WTC11 (cell line): ENCODE measurements at regions not wholly inside any gene's neighbourhood (a gene's known extent, or its start where the extent isn't known, plus 50 kb on each side); places are given as distances from the start of the nearest gene placed in this dataset.

Source experiments
- AFF4 ChIP-seq: sonication (generic); formaldehyde crosslinking; IDR thresholded peaks from 2 replicates; pipeline ENCODE4 v1.8.1; 2023; ENCODE audit warnings: mild to moderate bottlenecking, missing genetic modification reagents, borderline replicate concordance
- ESRRA ChIP-seq: sonication (generic); formaldehyde crosslinking; IDR thresholded peaks from 2 replicates; pipeline ENCODE4 v1.8.1; 2022; ENCODE audit warnings: mild to moderate bottlenecking, missing genetic modification reagents, borderline replicate concordance
- FOXJ3 ChIP-seq: sonication (generic); formaldehyde crosslinking; IDR thresholded peaks from 2 replicates; pipeline ENCODE4 v1.9.0; 2021; ENCODE audit warnings: missing genetic modification reagents, mild to moderate bottlenecking, borderline replicate concordance
- GTF2I ChIP-seq: fragments of 250-450 bp; sonication (Bioruptor Pico); conservative IDR thresholded peaks from 2 replicates; pipeline ENCODE4 v1.4.0; 2021; ENCODE audit warnings: mild to moderate bottlenecking
- JAZF1 ChIP-seq: fragments of 250-450 bp; sonication (Bioruptor Pico); IDR thresholded peaks from 2 replicates; pipeline ENCODE4 v1.9.0; 2021; ENCODE audit warnings: moderate library complexity, mild to moderate bottlenecking, inconsistent platforms
- JUN ChIP-seq: sonication (generic); formaldehyde crosslinking; IDR thresholded peaks from 2 replicates; pipeline ENCODE4 v1.8.0; 2023; ENCODE audit warnings: mild to moderate bottlenecking, missing genetic modification reagents
- NR2C2 ChIP-seq: sonication (generic); formaldehyde crosslinking; IDR thresholded peaks from 2 replicates; pipeline ENCODE4 v1.8.0; 2022; ENCODE audit warnings: mild to moderate bottlenecking, missing genetic modification reagents
- NR3C1 ChIP-seq: sonication (generic); formaldehyde crosslinking; conservative IDR thresholded peaks from 2 replicates; pipeline ENCODE4 v1.8.1; 2023; ENCODE audit warnings: low read depth, mild to moderate bottlenecking, missing genetic modification reagents
- TCF7 ChIP-seq: sonication (generic); formaldehyde crosslinking; IDR thresholded peaks from 2 replicates; pipeline ENCODE4 v1.8.0; 2022; ENCODE audit warnings: mild to moderate bottlenecking, low read depth, missing genetic modification reagents, moderate library complexity
- TF ChIP-seq, protein P1 (sequence below): fragments of 200-600 bp; IDR thresholded peaks from 2 replicates; pipeline ENCODE4 v1.8.0; 2022; ENCODE audit warnings: antibody characterized with exemption
- TF ChIP-seq, protein P2 (sequence below): sonication (generic); formaldehyde crosslinking; IDR thresholded peaks from 2 replicates; pipeline ENCODE4 v1.8.1; 2022; ENCODE audit warnings: mild to moderate bottlenecking, moderate library complexity, missing genetic modification reagents
- TF ChIP-seq, protein P3 (sequence below): sonication (generic); formaldehyde crosslinking; IDR thresholded peaks from 2 replicates; pipeline ENCODE4 v1.8.0; 2022; ENCODE audit warnings: mild to moderate bottlenecking, missing genetic modification reagents
- TF ChIP-seq, protein P4 (sequence below): sonication (generic); formaldehyde crosslinking; conservative IDR thresholded peaks from 2 replicates; pipeline ENCODE4 v1.8.1; 2022; ENCODE audit warnings: mild to moderate bottlenecking, missing genetic modification reagents
- TF ChIP-seq, protein P5 (sequence below): sonication (generic); formaldehyde crosslinking; IDR thresholded peaks from 2 replicates; pipeline ENCODE4 v1.8.0; 2023; ENCODE audit warnings: missing genetic modification reagents, mild to moderate bottlenecking, borderline replicate concordance

DNA sequence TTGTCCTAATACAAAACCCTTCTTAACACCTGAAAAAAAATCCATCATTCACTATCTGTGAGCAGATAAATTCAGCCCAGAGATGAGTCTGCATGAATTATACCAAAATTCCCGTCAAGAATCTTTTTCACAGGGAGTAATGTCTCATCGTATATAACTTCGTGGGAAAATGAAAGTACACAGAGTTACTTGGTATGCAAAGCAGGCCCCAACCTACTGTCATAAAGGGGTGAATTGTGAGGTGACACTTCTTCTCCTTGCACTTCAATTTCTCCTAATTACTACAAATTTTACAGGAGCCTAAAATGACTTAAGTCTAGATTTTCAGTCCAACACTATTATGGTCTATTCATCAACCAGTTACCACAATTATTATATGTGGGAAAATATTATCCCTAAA lies 84.6 kb upstream of the CDH20 start:
- no peak for TF ChIP-seq ESRRA (CRISPR knock-in tag)
- no peak for TF ChIP-seq TCF7 (CRISPR knock-in tag)
- TF ChIP-seq NR2C2: no peak
- TF ChIP-seq, protein P1, sequence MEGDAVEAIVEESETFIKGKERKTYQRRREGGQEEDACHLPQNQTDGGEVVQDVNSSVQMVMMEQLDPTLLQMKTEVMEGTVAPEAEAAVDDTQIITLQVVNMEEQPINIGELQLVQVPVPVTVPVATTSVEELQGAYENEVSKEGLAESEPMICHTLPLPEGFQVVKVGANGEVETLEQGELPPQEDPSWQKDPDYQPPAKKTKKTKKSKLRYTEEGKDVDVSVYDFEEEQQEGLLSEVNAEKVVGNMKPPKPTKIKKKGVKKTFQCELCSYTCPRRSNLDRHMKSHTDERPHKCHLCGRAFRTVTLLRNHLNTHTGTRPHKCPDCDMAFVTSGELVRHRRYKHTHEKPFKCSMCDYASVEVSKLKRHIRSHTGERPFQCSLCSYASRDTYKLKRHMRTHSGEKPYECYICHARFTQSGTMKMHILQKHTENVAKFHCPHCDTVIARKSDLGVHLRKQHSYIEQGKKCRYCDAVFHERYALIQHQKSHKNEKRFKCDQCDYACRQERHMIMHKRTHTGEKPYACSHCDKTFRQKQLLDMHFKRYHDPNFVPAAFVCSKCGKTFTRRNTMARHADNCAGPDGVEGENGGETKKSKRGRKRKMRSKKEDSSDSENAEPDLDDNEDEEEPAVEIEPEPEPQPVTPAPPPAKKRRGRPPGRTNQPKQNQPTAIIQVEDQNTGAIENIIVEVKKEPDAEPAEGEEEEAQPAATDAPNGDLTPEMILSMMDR: no peak
- TF ChIP-seq NR3C1 (CRISPR knock-in tag): no peak
- no peak for TF ChIP-seq AFF4
- no peak for TF ChIP-seq JAZF1 (CRISPR knock-in tag)
- TF ChIP-seq JUN (CRISPR knock-in tag): no peak
- TF ChIP-seq, protein P2, sequence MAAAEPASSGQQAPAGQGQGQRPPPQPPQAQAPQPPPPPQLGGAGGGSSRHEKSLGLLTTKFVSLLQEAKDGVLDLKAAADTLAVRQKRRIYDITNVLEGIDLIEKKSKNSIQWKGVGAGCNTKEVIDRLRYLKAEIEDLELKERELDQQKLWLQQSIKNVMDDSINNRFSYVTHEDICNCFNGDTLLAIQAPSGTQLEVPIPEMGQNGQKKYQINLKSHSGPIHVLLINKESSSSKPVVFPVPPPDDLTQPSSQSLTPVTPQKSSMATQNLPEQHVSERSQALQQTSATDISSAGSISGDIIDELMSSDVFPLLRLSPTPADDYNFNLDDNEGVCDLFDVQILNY (CRISPR knock-in tag): no peak
- TF ChIP-seq, protein P3, sequence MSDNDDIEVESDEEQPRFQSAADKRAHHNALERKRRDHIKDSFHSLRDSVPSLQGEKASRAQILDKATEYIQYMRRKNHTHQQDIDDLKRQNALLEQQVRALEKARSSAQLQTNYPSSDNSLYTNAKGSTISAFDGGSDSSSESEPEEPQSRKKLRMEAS: no peak
- TF ChIP-seq, protein P4, sequence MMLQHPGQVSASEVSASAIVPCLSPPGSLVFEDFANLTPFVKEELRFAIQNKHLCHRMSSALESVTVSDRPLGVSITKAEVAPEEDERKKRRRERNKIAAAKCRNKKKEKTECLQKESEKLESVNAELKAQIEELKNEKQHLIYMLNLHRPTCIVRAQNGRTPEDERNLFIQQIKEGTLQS: no peak
- TF ChIP-seq, protein P5, sequence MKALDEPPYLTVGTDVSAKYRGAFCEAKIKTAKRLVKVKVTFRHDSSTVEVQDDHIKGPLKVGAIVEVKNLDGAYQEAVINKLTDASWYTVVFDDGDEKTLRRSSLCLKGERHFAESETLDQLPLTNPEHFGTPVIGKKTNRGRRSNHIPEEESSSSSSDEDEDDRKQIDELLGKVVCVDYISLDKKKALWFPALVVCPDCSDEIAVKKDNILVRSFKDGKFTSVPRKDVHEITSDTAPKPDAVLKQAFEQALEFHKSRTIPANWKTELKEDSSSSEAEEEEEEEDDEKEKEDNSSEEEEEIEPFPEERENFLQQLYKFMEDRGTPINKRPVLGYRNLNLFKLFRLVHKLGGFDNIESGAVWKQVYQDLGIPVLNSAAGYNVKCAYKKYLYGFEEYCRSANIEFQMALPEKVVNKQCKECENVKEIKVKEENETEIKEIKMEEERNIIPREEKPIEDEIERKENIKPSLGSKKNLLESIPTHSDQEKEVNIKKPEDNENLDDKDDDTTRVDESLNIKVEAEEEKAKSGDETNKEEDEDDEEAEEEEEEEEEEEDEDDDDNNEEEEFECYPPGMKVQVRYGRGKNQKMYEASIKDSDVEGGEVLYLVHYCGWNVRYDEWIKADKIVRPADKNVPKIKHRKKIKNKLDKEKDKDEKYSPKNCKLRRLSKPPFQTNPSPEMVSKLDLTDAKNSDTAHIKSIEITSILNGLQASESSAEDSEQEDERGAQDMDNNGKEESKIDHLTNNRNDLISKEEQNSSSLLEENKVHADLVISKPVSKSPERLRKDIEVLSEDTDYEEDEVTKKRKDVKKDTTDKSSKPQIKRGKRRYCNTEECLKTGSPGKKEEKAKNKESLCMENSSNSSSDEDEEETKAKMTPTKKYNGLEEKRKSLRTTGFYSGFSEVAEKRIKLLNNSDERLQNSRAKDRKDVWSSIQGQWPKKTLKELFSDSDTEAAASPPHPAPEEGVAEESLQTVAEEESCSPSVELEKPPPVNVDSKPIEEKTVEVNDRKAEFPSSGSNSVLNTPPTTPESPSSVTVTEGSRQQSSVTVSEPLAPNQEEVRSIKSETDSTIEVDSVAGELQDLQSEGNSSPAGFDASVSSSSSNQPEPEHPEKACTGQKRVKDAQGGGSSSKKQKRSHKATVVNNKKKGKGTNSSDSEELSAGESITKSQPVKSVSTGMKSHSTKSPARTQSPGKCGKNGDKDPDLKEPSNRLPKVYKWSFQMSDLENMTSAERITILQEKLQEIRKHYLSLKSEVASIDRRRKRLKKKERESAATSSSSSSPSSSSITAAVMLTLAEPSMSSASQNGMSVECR (CRISPR knock-in tag): no peak
- TF ChIP-seq FOXJ3 (CRISPR knock-in tag): no peak
- no peak for TF ChIP-seq GTF2I (CRISPR knock-in tag)
